Motor neuron (in vitro differentiated cells): ENCODE measurements at regions not wholly inside any gene's neighbourhood (a gene's known extent, or its start where the extent isn't known, plus 50 kb on each side); places are given as distances from the start of the nearest gene placed in this dataset.

Experiments used
- ATAC-seq, 8 experiments: fragments of 200-7000 bp; cut with Tn5 transposase; replicated peaks in 6 of 8; 2 replicates each; pipeline ENCODE4 v1.8.0; 2021; ENCODE audit warnings: mild to moderate bottlenecking in 8 of 8, moderate library complexity in 8 of 8
- H3K27ac ChIP-seq, 2 donors: fragments of 250-450 bp; sonication (Bioruptor Pico); 2 replicates each; pipeline ENCODE4 v1.9.0; 2021; ENCODE audit warnings: antibody characterized with exemption in 2 of 2, mild to moderate bottlenecking in 2 of 2, moderate library complexity in 1 of 2
- H3K4me1 ChIP-seq, 2 donors: fragments of 250-450 bp; sonication (Bioruptor Pico); replicated peaks in 1 of 2; 2 replicates each; pipeline ENCODE4 v1.6.1; 2021; ENCODE audit warnings: antibody characterized with exemption in 2 of 2, mild to moderate bottlenecking in 2 of 2, moderate library complexity in 1 of 2
- H3K4me3 ChIP-seq, 5 donors: fragments of 250-450 bp; sonication (Bioruptor Pico); 2 replicates each; pipeline ENCODE4 v1.9.0; 2021; ENCODE audit warnings: antibody characterized with exemption in 5 of 5, mild to moderate bottlenecking in 5 of 5, moderate library complexity in 4 of 5
- WGBS, 10 experiments: fragments of 450-650 bp; shearing (Covaris generic); methylation state at CpG; one replicate each; pipeline ENCODE4 v1.0.0; 2022; 5-methylcytosine and 5-hydroxymethylcytosine counted together
- in situ Hi-C, 9 experiments: fragments of 400-800 bp; cut with MboI; loops; one replicate each; pipeline ENCODE4 v1.15.0; 2021; ENCODE audit warnings: low sequenced_read_pairs in 9 of 9, low pct_unique_long_range_greater_than_20kb in 2 of 9; ENCODE audit not compliant: unreplicated experiment in 9 of 9

DNA sequence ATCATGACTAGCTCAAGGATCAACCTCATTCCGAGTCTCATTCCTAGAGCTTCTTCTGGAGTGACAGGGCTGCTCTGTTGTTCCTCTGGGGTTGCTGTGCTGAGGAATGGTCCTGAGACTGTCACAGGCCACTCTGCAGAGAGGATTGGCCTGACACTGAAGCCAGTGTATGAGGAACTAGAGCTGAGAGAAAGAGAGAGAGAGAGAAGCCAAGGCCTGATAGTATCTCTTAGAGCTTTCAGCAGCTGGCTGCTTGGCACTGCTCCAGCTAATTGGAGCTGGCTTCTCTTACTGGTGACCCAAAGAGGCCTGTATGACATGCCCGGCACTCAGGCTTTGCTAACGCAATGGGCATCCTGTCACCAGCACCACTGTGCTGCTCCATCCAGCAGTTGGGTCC is 73.4 kb upstream of the FLT1 start:
- Histone ChIP-seq H3K4me1 (no peaks in the 10 kb centered on the region), H3K4me3 (no peak overlapping the region), H3K27ac (no peak overlapping the region)
- in situ Hi-C loops: no loop called here
- ATAC-seq: peak in 1 of 8 experiments; percentile 36
- WGBS, 10 experiments: 40 to 100% (median 83%) methylated on average over 1 to 2 of the region's 3 CpGs; no CpG with 5 or more reads in 5 of the 10 experiments

DNA sequence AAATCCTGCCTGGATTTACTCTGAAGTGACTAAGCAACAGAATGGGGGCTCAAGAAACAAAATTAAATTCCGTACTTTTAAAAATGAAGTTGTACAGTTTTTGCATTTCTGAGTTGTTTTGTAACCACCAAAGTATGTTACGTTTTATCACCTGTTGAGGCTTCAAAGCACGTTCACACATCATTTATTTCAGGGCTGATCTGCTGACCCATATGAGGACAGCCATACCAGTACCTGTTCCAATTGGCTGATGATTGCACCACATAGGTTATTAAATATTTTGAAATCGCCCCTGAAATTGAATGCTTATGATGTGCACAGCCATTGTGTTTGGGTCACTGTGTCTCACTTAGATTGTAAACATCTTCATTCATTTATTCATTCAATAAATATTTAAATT is 72.0 kb upstream of the FLT1 start:
- 60 to 100% (median 89%) methylated on average over 1 to 4 of the region's 4 CpGs; no CpG with 5 or more reads in 1 of the 10 experiments for WGBS, 10 experiments
- H3K4me3 ChIP-seq: no peak overlapping the region
- in situ Hi-C loops: no loop called here
- no peak overlapping the region for H3K27ac ChIP-seq
- no peaks in the 10 kb centered on the region for H3K4me1 ChIP-seq
- no peak for ATAC-seq

- Histone ChIP-seq H3K4me1 (no peaks in the 10 kb centered on the region), H3K27ac (no peak overlapping the region), H3K4me3 (no peak overlapping the region)
- in situ Hi-C loops: no loop called here
- 33 to 90% (median 82%) methylated on average over 1 to 2 of the region's 3 CpGs; no CpG with 5 or more reads in 4 of the 10 experiments for WGBS, 10 experiments
- no peak for ATAC-seq
Observed at GRCh38 chr13:28566283-28566682, 71.4 kb upstream of the FLT1 start.

- no peak overlapping the region for H3K27ac ChIP-seq
- 76 to 100% (median 97%) methylated on average over 2 to 8 of the region's 10 CpGs; no CpG with 5 or more reads in 3 of the 10 experiments for WGBS, 10 experiments
Observed at GRCh38 chr13:28564030-28564429, 69.1 kb upstream of the FLT1 start.

GRCh38 chr13:28563609-28564008 is 68.7 kb upstream of the FLT1 start:
- WGBS, 10 experiments: 80 to 94% (median 90%) methylated on average over 1 to 5 of the region's 5 CpGs; no CpG with 5 or more reads in 1 of the 10 experiments
- Histone ChIP-seq H3K4me1 (peaks cover 0 to 6% of the 10 kb centered on the region in 2 donors), H3K4me3 (no peak overlapping the region), H3K27ac (no peak overlapping the region)
- in situ Hi-C loops: no loop called here
- no peak for ATAC-seq

More at GRCh38 chr13:28564030-28564429, 69.1 kb upstream of the FLT1 start:
- in situ Hi-C loops: no loop called here
- H3K4me3 ChIP-seq: no peak overlapping the region
- peaks cover 0 to 6% of the 10 kb centered on the region in 2 donors for H3K4me1 ChIP-seq
- no peak for ATAC-seq

DNA sequence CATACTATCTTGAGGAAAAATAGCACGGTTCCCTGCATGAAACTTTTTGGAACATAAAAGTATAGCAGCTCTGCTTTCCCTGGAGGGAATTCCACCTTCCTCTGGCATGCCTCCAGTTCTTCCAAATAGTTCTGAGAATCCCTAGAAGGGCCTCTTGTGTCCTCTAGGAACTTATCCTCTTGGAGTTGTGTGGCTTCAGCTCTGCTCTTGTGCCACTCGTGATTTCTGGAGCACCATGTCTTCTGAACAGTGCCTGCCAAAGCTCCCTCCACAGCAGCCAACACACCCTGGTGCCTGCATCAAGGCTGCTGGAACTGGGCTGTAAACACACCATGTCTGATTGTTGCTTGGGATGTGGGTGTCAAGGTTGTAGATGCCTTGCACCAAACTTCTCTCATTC is 65.7 kb upstream of the FLT1 start:
- Histone ChIP-seq H3K4me3 (no peak overlapping the region), H3K4me1 (peaks cover 0 to 6% of the 10 kb centered on the region in 2 donors), H3K27ac (no peak overlapping the region)
- no peak for ATAC-seq
- 43 to 90% (median 86%) methylated on average over 1 to 2 of the region's 2 CpGs; no CpG with 5 or more reads in 4 of the 10 experiments for WGBS, 10 experiments
- in situ Hi-C loops: no loop called here

DNA sequence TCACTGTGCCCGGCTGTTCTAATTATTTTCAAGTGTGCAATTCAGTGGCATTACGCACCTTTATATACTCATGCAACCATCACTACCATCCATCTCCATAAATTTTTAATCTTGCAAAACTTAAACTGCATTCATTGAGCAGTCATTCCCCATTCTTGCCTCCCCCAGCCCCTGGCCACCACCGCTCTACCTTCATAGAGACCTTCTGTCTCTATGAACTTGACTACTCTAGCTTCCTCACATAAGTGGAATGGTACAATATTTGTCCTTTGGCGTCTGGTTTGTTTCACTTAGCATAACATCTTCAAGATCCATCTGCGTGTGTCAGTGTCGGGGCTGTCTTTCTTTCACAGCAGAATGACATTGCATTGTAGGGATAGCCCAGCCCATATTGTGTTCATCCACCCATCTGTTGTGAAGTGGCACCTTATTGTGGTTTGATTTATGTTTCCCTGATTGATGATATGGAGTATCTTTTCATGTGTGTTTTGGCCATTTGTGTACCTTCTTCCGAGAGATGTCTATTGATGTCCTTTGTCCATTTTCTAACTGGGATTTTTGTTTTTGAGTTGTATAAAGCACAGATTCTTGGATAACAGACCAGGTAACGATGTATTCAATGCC is 64.8 kb upstream of the FLT1 start:
- ATAC-seq: no peak
- Histone ChIP-seq H3K4me3 (no peak overlapping the region), H3K4me1 (peaks cover 0 to 6% of the 10 kb centered on the region in 2 donors), H3K27ac (no peak overlapping the region)
- WGBS, 10 experiments: 50 to 100% (median 77%) methylated on average over 1 to 7 of the region's 8 CpGs; no CpG with 5 or more reads in 3 of the 10 experiments
- in situ Hi-C loops: no loop called here

DNA sequence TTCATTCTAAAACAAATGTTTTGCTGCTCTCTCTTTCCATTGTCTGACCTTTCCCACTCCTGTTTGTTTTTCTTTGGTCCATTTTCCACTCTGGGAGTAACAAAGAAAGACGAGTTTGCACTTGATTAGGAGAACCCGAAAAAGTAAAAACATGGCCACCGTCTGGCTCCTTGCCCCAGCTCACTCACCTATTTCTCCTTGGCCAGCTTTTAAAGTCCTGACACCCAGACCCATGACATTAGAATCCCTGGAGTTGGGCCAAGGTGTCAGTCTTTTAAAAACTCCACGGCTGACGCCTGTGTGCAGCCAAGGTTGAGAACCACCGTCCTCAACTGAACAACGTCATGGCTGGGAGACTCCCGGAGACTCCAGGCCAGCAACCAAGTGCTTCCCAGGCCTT is 63.6 kb upstream of the FLT1 start:
- ATAC-seq: no peak
- in situ Hi-C loops: no loop called here
- WGBS, 10 experiments: 0 to 81% (median 53%) methylated on average over 2 to 8 of the region's 8 CpGs; no CpG with 5 or more reads in 2 of the 10 experiments
- no peak overlapping the region for H3K4me3 ChIP-seq
- H3K4me1 ChIP-seq: peaks cover 0 to 6% of the 10 kb centered on the region in 2 donors
- no peak overlapping the region for H3K27ac ChIP-seq

DNA sequence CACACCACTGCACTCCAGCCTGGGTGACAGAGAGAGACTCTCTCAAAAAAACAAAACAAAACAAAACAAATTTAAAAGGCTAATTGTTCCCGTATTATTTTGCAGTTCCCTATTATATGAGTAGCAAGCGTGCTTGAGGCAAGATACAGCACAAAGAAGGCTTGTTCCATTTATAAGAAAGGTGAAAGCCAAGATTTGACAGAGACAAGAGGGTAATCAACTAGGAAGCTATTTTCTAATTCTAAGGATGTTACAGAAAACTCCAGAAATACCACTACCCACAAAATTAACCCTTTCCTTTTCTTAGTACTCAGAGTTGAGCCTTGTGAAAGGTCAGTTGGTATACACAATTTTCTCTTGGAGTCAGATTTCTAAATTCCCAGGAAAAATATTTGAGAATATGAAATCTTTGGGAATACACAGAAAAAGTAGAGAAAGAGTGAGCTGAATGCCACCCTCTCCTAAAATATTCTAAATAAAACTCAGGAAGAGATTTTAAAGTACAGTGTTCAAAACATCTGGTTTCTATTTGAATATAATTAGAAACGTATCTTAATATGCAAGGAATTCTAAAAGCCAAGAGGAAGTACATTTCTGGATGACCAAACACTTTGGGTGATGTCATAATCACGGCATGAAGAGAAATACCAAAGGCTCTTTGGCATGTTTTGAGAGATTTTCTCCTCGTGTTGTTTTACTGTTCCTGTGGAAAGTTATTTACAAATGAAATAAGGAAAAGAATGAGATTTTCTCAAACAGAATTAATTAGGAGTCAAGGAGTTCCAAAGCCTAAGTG is 63.0 kb upstream of the FLT1 start:
- in situ Hi-C loops: no loop called here
- WGBS, 10 experiments: 4 to 83% (median 45%) methylated on average over 2 to 5 of the region's 5 CpGs
- H3K4me1 ChIP-seq: peaks cover 0 to 6% of the 10 kb centered on the region in 2 donors
- no peak overlapping the region for H3K27ac ChIP-seq
- peak in 3 of 8 experiments; percentile 55 to 86 (median 83) for ATAC-seq
- no peak overlapping the region for H3K4me3 ChIP-seq

- no peak overlapping the region for H3K4me3 ChIP-seq
- 33 to 100% (median 91%) methylated on average over 1 to 7 of the region's 7 CpGs; no CpG with 5 or more reads in 1 of the 10 experiments for WGBS, 10 experiments
- ATAC-seq: no peak
- in situ Hi-C loops: no loop called here
- no peak overlapping the region for H3K27ac ChIP-seq
- H3K4me1 ChIP-seq: peaks cover 0 to 6% of the 10 kb centered on the region in 2 donors
Observed at GRCh38 chr13:28555096-28555495, 60.2 kb upstream of the FLT1 start.

- Histone ChIP-seq H3K4me3 (no peak overlapping the region), H3K27ac (no peak overlapping the region), H3K4me1 (no peaks in the 10 kb centered on the region)
- ATAC-seq: no peak
- 0 to 100% (median 79%) methylated on average over 1 to 5 of the region's 5 CpGs; no CpG with 5 or more reads in 2 of the 10 experiments for WGBS, 10 experiments
- in situ Hi-C loops: no loop called here
Observed at GRCh38 chr13:28553971-28554370, 59.0 kb upstream of the FLT1 start.

- in situ Hi-C loops: no loop called here
- 0 to 100% (median 71%) methylated on average over 1 of the region's 1 CpG; no CpG with 5 or more reads in 3 of the 10 experiments for WGBS, 10 experiments
- no peak overlapping the region for H3K4me3 ChIP-seq
- H3K27ac ChIP-seq: no peak overlapping the region
- no peaks in the 10 kb centered on the region for H3K4me1 ChIP-seq
- ATAC-seq: no peak
Observed at GRCh38 chr13:28552288-28552687, 57.4 kb upstream of the FLT1 start.

DNA sequence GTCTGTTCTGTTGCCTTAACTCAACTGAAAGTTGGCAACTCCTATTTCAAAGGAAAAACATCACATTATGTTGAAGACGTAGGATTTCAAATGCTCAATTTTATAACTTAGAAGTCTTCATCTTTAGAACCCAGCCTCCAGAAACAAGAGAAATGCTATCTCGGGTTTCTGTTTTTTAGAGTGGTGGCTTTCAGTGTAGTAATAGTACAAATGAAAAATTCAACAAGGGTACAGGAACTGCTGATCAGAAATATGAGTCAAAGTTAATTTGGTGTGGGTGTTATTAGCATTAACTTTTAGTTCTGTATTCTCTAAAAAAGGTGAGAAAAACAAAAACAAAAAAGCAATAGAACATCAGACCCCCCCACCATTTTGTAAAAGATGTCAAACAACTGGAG is 56.6 kb upstream of the FLT1 start:
- no peak overlapping the region for H3K27ac ChIP-seq
- in situ Hi-C loops: no loop called here
- no peak for ATAC-seq
- H3K4me3 ChIP-seq: no peak overlapping the region
- 33 to 100% (median 78%) methylated on average over 1 to 2 of the region's 2 CpGs for WGBS, 10 experiments
- no peaks in the 10 kb centered on the region for H3K4me1 ChIP-seq
